K562 (cell line): ENCODE measurements at regions not wholly inside any gene's neighbourhood (a gene's known extent, or its start where the extent isn't known, plus 50 kb on each side); places are given as distances from the start of the nearest gene placed in this dataset.

Experiments
- BRCA1 ChIP-seq, 2 experiments: fragments of 450-650 bp in 1 of 2; sonication (generic) in 1 of 2; formaldehyde crosslinking in 1 of 2; IDR thresholded peaks; 2 replicates each; pipeline versions ENCODE4 v1.5.0 to v1.6.1; 2017 to 2020; ENCODE audit warnings: mild to moderate bottlenecking in 1 of 2, missing genetic modification reagents in 1 of 2
- CBFA2T2 ChIP-seq: fragments of 450-650 bp; conservative IDR thresholded peaks from 2 replicates; pipeline ENCODE4 v1.6.1; 2017; ENCODE audit warnings: mild to moderate bottlenecking
- CBFA2T3 ChIP-seq: fragments of 450-650 bp; IDR thresholded peaks from 2 replicates; pipeline ENCODE4 v1.6.1; 2017
- CREB5 ChIP-seq: fragments of 250-450 bp; sonication (Bioruptor Pico); IDR thresholded peaks from 2 replicates; pipeline ENCODE4 v1.5.0; 2020; ENCODE audit warnings: mild to moderate bottlenecking
- FOSL1 ChIP-seq: fragments of 200-800 bp; sonication (Bioruptor generic); conservative IDR thresholded peaks from 2 replicates; pipeline ENCODE4 v1.6.1; 2016; ENCODE audit warnings: missing genetic modification characterization, missing compliant biosample characterization
- FOXP4 ChIP-seq: sonication (generic); formaldehyde crosslinking; IDR thresholded peaks from 2 replicates; pipeline ENCODE4 v1.8.0; 2022; ENCODE audit warnings: mild to moderate bottlenecking, missing genetic modification reagents, borderline replicate concordance
- HDGF ChIP-seq: fragments of 450-650 bp; IDR thresholded peaks from 2 replicates; pipeline ENCODE4 v1.6.1; 2016
- MCM7 ChIP-seq, 2 experiments: fragments of 450-650 bp; IDR thresholded peaks; 2 replicates each; pipeline ENCODE4 v1.6.1; 2016 to 2018
- MLX ChIP-seq, 2 experiments: fragments of 450-650 bp in 1 of 2; sonication (generic) in 1 of 2; formaldehyde crosslinking; conservative IDR thresholded peaks; 2 replicates each; pipeline versions ENCODE4 v1.4.0 to v1.8.1; 2020 to 2022; ENCODE audit warnings: mild to moderate bottlenecking in 1 of 2, missing genetic modification reagents in 1 of 2
- NR3C1 ChIP-seq: sonication (generic); formaldehyde crosslinking; IDR thresholded peaks from 2 replicates; pipeline ENCODE4 v1.8.1; 2022; ENCODE audit warnings: missing genetic modification reagents
- POLR2AphosphoS5 ChIP-seq: IDR thresholded peaks from 2 replicates; pipeline ENCODE4 v1.6.1; 2011; ENCODE audit warnings: mild to moderate bottlenecking, low read depth, low read length, moderate library complexity; ENCODE audit not compliant: control insufficient read depth, insufficient read depth
- RAD21 ChIP-seq, 2 experiments: fragments of 250-450 bp in 1 of 2; fragments of 450-650 bp in 1 of 2; sonication (Bioruptor Pico) in 1 of 2; formaldehyde crosslinking in 1 of 2; IDR thresholded peaks in 1 of 2; conservative IDR thresholded peaks in 1 of 2; 2 replicates each; pipeline versions ENCODE4 v1.4.0 to v1.8.0; 2020 to 2022; ENCODE audit warnings: mild to moderate bottlenecking in 2 of 2, moderate library complexity in 1 of 2
- RCOR1 ChIP-seq, 2 experiments: IDR thresholded peaks; 2 replicates each; pipeline ENCODE4 v1.6.1; 2012; ENCODE audit warnings: low read depth in 2 of 2, low read length in 2 of 2, borderline replicate concordance in 1 of 2, improper control_type of control experiment in 1 of 2
- SOX6 ChIP-seq: fragments of 450-650 bp; IDR thresholded peaks from 2 replicates; pipeline ENCODE4 v1.6.1; 2014; ENCODE audit warnings: mild to moderate bottlenecking
- ZNF12 ChIP-seq: sonication (generic); formaldehyde crosslinking; IDR thresholded peaks from 2 replicates; pipeline ENCODE4 v1.4.0; 2020; ENCODE audit warnings: mild to moderate bottlenecking, missing genetic modification reagents
- ZNF324 ChIP-seq: fragments of 250-450 bp; sonication (Bioruptor Pico); IDR thresholded peaks from 2 replicates; pipeline ENCODE4 v1.4.0; 2020; ENCODE audit warnings: mild to moderate bottlenecking
- TF ChIP-seq, protein P1 (sequence below): sonication (generic); formaldehyde crosslinking; IDR thresholded peaks from 2 replicates; pipeline ENCODE4 v1.8.0; 2023; ENCODE audit warnings: missing genetic modification reagents, mild to moderate bottlenecking, borderline replicate concordance
- TF ChIP-seq, protein P2 (sequence below): fragments of 250-450 bp; sonication (Bioruptor Pico); IDR thresholded peaks from 2 replicates; pipeline ENCODE4 v1.5.1; 2021; ENCODE audit warnings: mild to moderate bottlenecking

- peak; percentile 79 for TF ChIP-seq POLR2AphosphoS5
- no peak for TF ChIP-seq ZNF12 (CRISPR knock-in tag)
- TF ChIP-seq RAD21 (CRISPR knock-in tag; conservative IDR thresholded peaks at IDR 0.05 in 1 of 2, IDR thresholded peaks at IDR 0.05 in 1 of 2): no peak
- no peak for TF ChIP-seq NR3C1 (CRISPR knock-in tag)
- no peak for TF ChIP-seq CREB5
- TF ChIP-seq HDGF: no peak
- TF ChIP-seq FOXP4 (CRISPR knock-in tag): no peak
- TF ChIP-seq BRCA1 (IDR thresholded peaks at IDR 0.05): no peak
- TF ChIP-seq BRCA1 (CRISPR knock-in tag; IDR thresholded peaks at IDR 0.05): no peak
- peak; percentile 91 for TF ChIP-seq CBFA2T3
- no peak for TF ChIP-seq MLX (CRISPR knock-in tag; conservative IDR thresholded peaks at IDR 0.05)
- TF ChIP-seq, protein P1, sequence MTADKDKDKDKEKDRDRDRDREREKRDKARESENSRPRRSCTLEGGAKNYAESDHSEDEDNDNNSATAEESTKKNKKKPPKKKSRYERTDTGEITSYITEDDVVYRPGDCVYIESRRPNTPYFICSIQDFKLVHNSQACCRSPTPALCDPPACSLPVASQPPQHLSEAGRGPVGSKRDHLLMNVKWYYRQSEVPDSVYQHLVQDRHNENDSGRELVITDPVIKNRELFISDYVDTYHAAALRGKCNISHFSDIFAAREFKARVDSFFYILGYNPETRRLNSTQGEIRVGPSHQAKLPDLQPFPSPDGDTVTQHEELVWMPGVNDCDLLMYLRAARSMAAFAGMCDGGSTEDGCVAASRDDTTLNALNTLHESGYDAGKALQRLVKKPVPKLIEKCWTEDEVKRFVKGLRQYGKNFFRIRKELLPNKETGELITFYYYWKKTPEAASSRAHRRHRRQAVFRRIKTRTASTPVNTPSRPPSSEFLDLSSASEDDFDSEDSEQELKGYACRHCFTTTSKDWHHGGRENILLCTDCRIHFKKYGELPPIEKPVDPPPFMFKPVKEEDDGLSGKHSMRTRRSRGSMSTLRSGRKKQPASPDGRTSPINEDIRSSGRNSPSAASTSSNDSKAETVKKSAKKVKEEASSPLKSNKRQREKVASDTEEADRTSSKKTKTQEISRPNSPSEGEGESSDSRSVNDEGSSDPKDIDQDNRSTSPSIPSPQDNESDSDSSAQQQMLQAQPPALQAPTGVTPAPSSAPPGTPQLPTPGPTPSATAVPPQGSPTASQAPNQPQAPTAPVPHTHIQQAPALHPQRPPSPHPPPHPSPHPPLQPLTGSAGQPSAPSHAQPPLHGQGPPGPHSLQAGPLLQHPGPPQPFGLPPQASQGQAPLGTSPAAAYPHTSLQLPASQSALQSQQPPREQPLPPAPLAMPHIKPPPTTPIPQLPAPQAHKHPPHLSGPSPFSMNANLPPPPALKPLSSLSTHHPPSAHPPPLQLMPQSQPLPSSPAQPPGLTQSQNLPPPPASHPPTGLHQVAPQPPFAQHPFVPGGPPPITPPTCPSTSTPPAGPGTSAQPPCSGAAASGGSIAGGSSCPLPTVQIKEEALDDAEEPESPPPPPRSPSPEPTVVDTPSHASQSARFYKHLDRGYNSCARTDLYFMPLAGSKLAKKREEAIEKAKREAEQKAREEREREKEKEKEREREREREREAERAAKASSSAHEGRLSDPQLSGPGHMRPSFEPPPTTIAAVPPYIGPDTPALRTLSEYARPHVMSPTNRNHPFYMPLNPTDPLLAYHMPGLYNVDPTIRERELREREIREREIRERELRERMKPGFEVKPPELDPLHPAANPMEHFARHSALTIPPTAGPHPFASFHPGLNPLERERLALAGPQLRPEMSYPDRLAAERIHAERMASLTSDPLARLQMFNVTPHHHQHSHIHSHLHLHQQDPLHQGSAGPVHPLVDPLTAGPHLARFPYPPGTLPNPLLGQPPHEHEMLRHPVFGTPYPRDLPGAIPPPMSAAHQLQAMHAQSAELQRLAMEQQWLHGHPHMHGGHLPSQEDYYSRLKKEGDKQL (CRISPR knock-in tag): no peak
- TF ChIP-seq CBFA2T2: peak; percentile 81
- no peak for TF ChIP-seq FOSL1 (tag)
- TF ChIP-seq, protein P2, sequence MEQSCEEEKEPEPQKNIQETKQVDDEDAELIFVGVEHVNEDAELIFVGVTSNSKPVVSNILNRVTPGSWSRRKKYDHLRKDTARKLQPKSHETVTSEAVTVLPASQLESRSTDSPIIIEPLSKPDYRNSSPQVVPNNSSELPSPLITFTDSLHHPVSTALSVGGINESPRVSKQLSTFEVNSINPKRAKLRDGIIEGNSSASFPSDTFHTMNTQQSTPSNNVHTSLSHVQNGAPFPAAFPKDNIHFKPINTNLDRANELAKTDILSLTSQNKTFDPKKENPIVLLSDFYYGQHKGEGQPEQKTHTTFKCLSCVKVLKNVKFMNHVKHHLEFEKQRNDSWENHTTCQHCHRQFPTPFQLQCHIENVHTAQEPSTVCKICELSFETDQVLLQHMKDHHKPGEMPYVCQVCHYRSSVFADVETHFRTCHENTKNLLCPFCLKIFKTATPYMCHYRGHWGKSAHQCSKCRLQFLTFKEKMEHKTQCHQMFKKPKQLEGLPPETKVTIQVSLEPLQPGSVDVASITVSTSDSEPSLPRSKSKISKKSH (CRISPR knock-in tag): no peak
- TF ChIP-seq RCOR1 (IDR thresholded peaks at IDR 0.05; ENCODE audit: borderline replicate concordance in 1 of 2, low read depth in 2 of 2, low read length in 2 of 2): 0 out of 4 replicates have a peak, but pooled peaks of 1 of the 2 experiments have one; percentile 32
- peak; percentile 74 for TF ChIP-seq SOX6
- no peak for TF ChIP-seq ZNF324 (CRISPR knock-in tag)
- no peak for TF ChIP-seq MCM7 (IDR thresholded peaks at IDR 0.05)
These were observed 151.8 kb upstream of the RASA1 start (continued) for GRCh38 chr5:87115839-87116364.
